ENCODE measurements at regions not wholly inside any gene's neighbourhood (a gene's known extent, or its start where the extent isn't known, plus 50 kb on each side); places are given as distances from the start of the nearest gene placed in this dataset.
"Not testable (repeated sequence)": the region's sequence is repeated elsewhere in the genome, so short reads cannot be mapped to it uniquely, and the experiment has no call there.

- Histone ChIP-seq H3K4me1 (ENCODE audit: control insufficient read depth, insufficient read depth, low read length) (no peaks in the 10 kb centered on the region), H3K9ac (ENCODE audit: low read length) (no peak overlapping the region), H3K4me3 (ENCODE audit: low read length) (no peak overlapping the region), H3K27ac (ENCODE audit: low read depth, low read length) (no peak overlapping the region), H3K27me3 (ENCODE audit: control insufficient read depth, insufficient read depth, low read length) (no peaks in the 10 kb centered on the region), H3K36me3 (ENCODE audit: control insufficient read depth, insufficient read depth, low read length) (no peaks in the 10 kb centered on the region)
These were observed 117.3 kb upstream of the FAT3 start for GRCh38 chr11:92107331-92107730.

GRCh38 chr11:92104349-92104748 is 120.3 kb upstream of the FAT3 start:
- H3K27me3 ChIP-seq (ENCODE audit: control insufficient read depth, insufficient read depth, low read length), result no peaks in the 10 kb centered on the region
- no peak overlapping the region for H3K9ac ChIP-seq (ENCODE audit: low read length)
- H3K36me3 ChIP-seq (ENCODE audit: control insufficient read depth, insufficient read depth, low read length), result no peaks in the 10 kb centered on the region
- no peaks in the 10 kb centered on the region for H3K4me1 ChIP-seq (ENCODE audit: control insufficient read depth, insufficient read depth, low read length)
- H3K4me3 ChIP-seq (ENCODE audit: low read length), result no peak overlapping the region
- no peak overlapping the region for H3K27ac ChIP-seq (ENCODE audit: low read depth, low read length)

DNA sequence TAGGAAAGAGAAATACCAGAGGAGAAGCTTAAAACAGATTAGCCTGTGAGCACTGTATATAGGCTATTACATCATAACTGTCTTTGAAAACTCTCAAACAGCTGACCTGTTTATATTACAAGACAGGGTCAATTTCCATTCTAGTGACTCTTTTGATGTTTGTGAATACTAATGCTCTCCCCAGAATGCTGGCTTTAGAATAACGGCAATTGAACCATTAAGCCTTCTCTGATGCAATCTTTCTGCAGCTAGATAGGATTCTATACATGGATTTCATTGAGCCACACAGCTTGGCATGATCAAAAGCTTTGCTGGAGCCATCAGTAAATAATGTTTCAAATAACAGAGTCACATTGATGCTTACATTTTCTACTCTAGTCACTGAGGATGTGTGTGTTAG is 122.7 kb upstream of the FAT3 start:
- Histone ChIP-seq H3K27ac (ENCODE audit: low read depth, low read length) (no peak overlapping the region), H3K4me3 (ENCODE audit: low read length) (no peak overlapping the region), H3K9ac (ENCODE audit: low read length) (no peak overlapping the region), H3K27me3 (ENCODE audit: control insufficient read depth, insufficient read depth, low read length) (no peaks in the 10 kb centered on the region), H3K36me3 (ENCODE audit: control insufficient read depth, insufficient read depth, low read length) (no peaks in the 10 kb centered on the region), H3K4me1 (ENCODE audit: control insufficient read depth, insufficient read depth, low read length) (no peaks in the 10 kb centered on the region)

DNA sequence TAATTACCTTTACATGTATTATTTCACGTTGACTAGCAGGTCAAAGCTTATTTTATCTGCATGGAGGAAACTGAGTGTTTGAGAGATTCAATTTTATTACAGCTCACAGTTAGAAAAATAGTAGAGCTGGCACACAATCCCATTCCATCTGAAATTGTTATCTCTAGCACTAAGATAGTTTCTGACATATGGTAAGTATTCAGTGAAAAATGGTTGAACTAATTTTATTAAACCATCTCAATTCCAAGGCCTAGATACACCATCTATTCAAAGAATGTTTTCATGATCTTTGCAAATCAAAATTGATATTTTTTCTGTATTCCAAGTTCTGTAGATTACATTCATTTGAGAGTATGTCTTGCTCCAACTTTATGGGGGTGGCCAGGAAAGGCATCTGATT is 125.4 kb upstream of the FAT3 start:
- H3K36me3 ChIP-seq (ENCODE audit: control insufficient read depth, insufficient read depth, low read length), result no peaks in the 10 kb centered on the region
- no peak overlapping the region for H3K4me3 ChIP-seq (ENCODE audit: low read length)
- H3K4me1 ChIP-seq (ENCODE audit: control insufficient read depth, insufficient read depth, low read length), result no peaks in the 10 kb centered on the region
- H3K27me3 ChIP-seq (ENCODE audit: control insufficient read depth, insufficient read depth, low read length), result no peaks in the 10 kb centered on the region
- no peak overlapping the region for H3K27ac ChIP-seq (ENCODE audit: low read depth, low read length)
- H3K9ac ChIP-seq (ENCODE audit: low read length), result no peak overlapping the region

DNA sequence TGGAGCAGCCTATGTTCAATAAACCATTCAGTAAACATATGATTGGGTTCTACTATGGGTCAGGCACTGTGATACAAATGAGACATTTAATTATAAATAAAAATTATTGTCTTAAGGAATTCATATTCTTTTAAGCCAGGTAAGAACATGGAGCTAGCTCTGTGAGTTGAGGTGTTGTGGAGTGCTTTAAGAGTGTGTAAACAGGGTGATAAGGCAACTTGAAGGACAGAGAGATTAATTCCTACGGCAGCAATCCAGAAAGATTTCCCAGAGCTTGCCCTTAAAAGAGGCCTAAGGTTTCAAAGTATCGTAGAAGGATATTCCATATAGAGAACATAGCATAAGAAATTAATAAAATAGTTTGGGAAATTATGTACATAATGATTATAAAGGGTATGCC is 126.4 kb upstream of the FAT3 start:
- Histone ChIP-seq H3K4me3 (ENCODE audit: low read length) (no peak overlapping the region), H3K4me1 (ENCODE audit: control insufficient read depth, insufficient read depth, low read length) (no peaks in the 10 kb centered on the region), H3K27me3 (ENCODE audit: control insufficient read depth, insufficient read depth, low read length) (no peaks in the 10 kb centered on the region), H3K27ac (ENCODE audit: low read depth, low read length) (no peak overlapping the region), H3K36me3 (ENCODE audit: control insufficient read depth, insufficient read depth, low read length) (no peaks in the 10 kb centered on the region), H3K9ac (ENCODE audit: low read length) (no peak overlapping the region)

- H3K4me3 ChIP-seq (ENCODE audit: low read length), result no peak overlapping the region
- no peak overlapping the region for H3K27ac ChIP-seq (ENCODE audit: low read depth, low read length)
- no peaks in the 10 kb centered on the region for H3K36me3 ChIP-seq (ENCODE audit: control insufficient read depth, insufficient read depth, low read length)
- H3K4me1 ChIP-seq (ENCODE audit: control insufficient read depth, insufficient read depth, low read length), result no peaks in the 10 kb centered on the region
- H3K9ac ChIP-seq (ENCODE audit: low read length), result no peak overlapping the region
- H3K27me3 ChIP-seq (ENCODE audit: control insufficient read depth, insufficient read depth, low read length), result no peaks in the 10 kb centered on the region
These were observed 136.7 kb upstream of the FAT3 start for GRCh38 chr11:92087725-92088537.

GRCh38 chr11:92083123-92083522 is 141.5 kb upstream of the FAT3 start:
- Histone ChIP-seq H3K27me3 (ENCODE audit: control insufficient read depth, insufficient read depth, low read length) (no peaks in the 10 kb centered on the region), H3K4me3 (ENCODE audit: low read length) (no peak overlapping the region), H3K4me1 (ENCODE audit: control insufficient read depth, insufficient read depth, low read length) (no peaks in the 10 kb centered on the region), H3K9ac (ENCODE audit: low read length) (no peak overlapping the region), H3K27ac (ENCODE audit: low read depth, low read length) (no peak overlapping the region), H3K36me3 (ENCODE audit: control insufficient read depth, insufficient read depth, low read length) (no peaks in the 10 kb centered on the region)

GRCh38 chr11:92082652-92083051 is 142.0 kb upstream of the FAT3 start:
- Histone ChIP-seq H3K4me1 (ENCODE audit: control insufficient read depth, insufficient read depth, low read length) (no peaks in the 10 kb centered on the region), H3K36me3 (ENCODE audit: control insufficient read depth, insufficient read depth, low read length) (no peaks in the 10 kb centered on the region)

GRCh38 chr11:92074498-92074897 is 150.1 kb upstream of the FAT3 start:
- H3K27ac ChIP-seq (ENCODE audit: low read depth, low read length); H3K9ac ChIP-seq (ENCODE audit: low read length); H3K36me3 ChIP-seq (ENCODE audit: control insufficient read depth, insufficient read depth, low read length); H3K27me3 ChIP-seq (ENCODE audit: control insufficient read depth, insufficient read depth, low read length); H3K4me1 ChIP-seq (ENCODE audit: control insufficient read depth, insufficient read depth, low read length); H3K4me3 ChIP-seq (ENCODE audit: low read length): not testable (repeated sequence)

More at GRCh38 chr11:92082652-92083051, 142.0 kb upstream of the FAT3 start:
- Histone ChIP-seq H3K27ac (ENCODE audit: low read depth, low read length) (no peak overlapping the region), H3K4me3 (ENCODE audit: low read length) (no peak overlapping the region), H3K9ac (ENCODE audit: low read length) (no peak overlapping the region), H3K27me3 (ENCODE audit: control insufficient read depth, insufficient read depth, low read length) (no peaks in the 10 kb centered on the region)

DNA sequence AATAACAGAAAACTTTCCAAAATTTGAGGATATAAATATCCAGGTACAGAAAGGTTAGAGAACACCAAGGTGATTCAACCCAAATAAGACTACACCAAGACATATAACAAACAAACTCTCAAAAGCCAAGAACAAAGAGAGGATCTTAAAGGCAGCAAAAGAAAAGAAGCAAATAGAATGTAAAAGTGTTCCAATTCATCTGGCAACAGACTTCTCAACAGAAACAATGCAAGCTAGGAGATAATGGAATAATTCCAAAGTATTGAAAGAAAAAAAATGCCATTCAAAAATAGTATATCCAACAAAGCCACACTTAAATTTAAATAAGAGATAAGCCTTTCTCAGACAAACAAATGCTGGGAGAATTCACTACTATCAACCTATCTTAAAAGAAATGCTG is 153.0 kb upstream of the FAT3 start:
- no peak overlapping the region for H3K27ac ChIP-seq (ENCODE audit: low read depth, low read length)
- no peak overlapping the region for H3K9ac ChIP-seq (ENCODE audit: low read length)
- H3K4me3 ChIP-seq (ENCODE audit: low read length), result no peak overlapping the region
- H3K36me3 ChIP-seq (ENCODE audit: control insufficient read depth, insufficient read depth, low read length), result no peaks in the 10 kb centered on the region
- H3K4me1 ChIP-seq (ENCODE audit: control insufficient read depth, insufficient read depth, low read length), result no peaks in the 10 kb centered on the region
- no peaks in the 10 kb centered on the region for H3K27me3 ChIP-seq (ENCODE audit: control insufficient read depth, insufficient read depth, low read length)

DNA sequence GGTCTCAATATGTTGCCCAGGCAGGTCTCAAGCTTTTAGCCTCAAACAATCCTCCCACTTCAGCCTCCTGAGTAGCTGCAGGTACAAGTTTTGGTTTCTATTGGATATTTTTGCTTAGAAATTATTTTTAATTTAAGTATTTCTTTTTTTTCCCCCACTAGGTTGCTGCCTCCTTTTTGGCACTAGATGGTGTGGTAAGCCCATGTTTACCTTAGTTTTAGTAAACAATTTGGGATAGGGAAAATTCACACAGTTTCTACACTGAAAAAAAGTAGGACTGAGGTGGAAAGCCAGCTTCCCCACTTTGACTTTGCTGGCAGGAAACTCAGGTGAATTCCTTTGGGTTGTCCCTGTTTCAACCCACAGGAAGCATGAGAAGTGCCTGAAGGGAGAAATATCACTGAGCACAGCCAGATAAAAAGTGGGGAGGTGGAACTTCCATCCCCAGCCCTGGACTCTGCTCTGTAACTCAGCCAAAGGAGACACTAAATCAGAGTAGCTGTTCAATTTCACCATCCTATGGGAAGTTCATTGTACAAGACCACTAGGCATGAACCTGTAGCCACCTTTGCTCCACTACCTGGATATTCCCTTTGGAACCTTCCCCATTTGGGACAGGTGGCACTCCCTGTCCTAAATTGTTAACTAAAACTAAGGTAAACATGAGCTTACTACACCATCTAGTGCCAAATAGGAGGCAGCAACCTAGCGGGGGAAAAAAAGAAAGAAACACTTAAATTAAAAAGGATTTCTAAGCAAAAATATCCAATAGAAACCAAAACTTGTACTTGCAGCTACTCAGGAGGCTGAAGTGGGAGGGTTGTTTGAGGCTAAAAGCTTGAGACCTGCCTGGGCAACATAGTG is 154.4 kb upstream of the FAT3 start:
- Histone ChIP-seq H3K9ac (ENCODE audit: low read length) (no peak overlapping the region), H3K27ac (ENCODE audit: low read depth, low read length) (no peak overlapping the region), H3K27me3 (ENCODE audit: control insufficient read depth, insufficient read depth, low read length) (no peaks in the 10 kb centered on the region), H3K4me3 (ENCODE audit: low read length) (no peak overlapping the region), H3K36me3 (ENCODE audit: control insufficient read depth, insufficient read depth, low read length) (no peaks in the 10 kb centered on the region), H3K4me1 (ENCODE audit: control insufficient read depth, insufficient read depth, low read length) (no peaks in the 10 kb centered on the region)

- H3K36me3 ChIP-seq (ENCODE audit: control insufficient read depth, insufficient read depth, low read length), result no peaks in the 10 kb centered on the region
- H3K27ac ChIP-seq (ENCODE audit: low read depth, low read length), result no peak overlapping the region
- no peaks in the 10 kb centered on the region for H3K27me3 ChIP-seq (ENCODE audit: control insufficient read depth, insufficient read depth, low read length)
- no peak overlapping the region for H3K9ac ChIP-seq (ENCODE audit: low read length)
- H3K4me1 ChIP-seq (ENCODE audit: control insufficient read depth, insufficient read depth, low read length), result no peaks in the 10 kb centered on the region
- no peak overlapping the region for H3K4me3 ChIP-seq (ENCODE audit: low read length)
These were observed 157.6 kb upstream of the FAT3 start for GRCh38 chr11:92067016-92067415.

Measured in rectal smooth muscle tissue (tissue), 1 donor.